DND-41 (cell line): ENCODE measurements at regions not wholly inside any gene's neighbourhood (a gene's known extent, or its start where the extent isn't known, plus 50 kb on each side); places are given as distances from the start of the nearest gene placed in this dataset.

Experiments
- ATAC-seq: fragments of 200-7000 bp; cut with Tn5 transposase; 3 replicates; pipeline ENCODE4 v1.9.1; 2021; ENCODE audit warnings: low read depth; ENCODE audit not compliant: insufficient read depth
- DNase-seq: peaks from one replicate; pipeline ENCODE4 v3.0.0-alpha.2; 2020
- H2AFZ ChIP-seq: 2 replicates; pipeline ENCODE4 v1.6.0; 2012; ENCODE audit warnings: low read depth, low read length
- H3K27ac ChIP-seq: 2 replicates; pipeline ENCODE4 v1.5.1; 2012; ENCODE audit warnings: low read length, inconsistent platforms
- H3K27me3 ChIP-seq: fragments of 200-600 bp; sonication (generic); 2 replicates; pipeline ENCODE4 v1.6.0; 2012; ENCODE audit warnings: low read length, mild to moderate bottlenecking, inconsistent platforms; ENCODE audit not compliant: insufficient read depth, poor library complexity
- H3K36me3 ChIP-seq: 2 replicates; pipeline ENCODE4 v1.5.1; 2012; ENCODE audit warnings: low read length, inconsistent platforms; ENCODE audit not compliant: insufficient read depth
- H3K4me1 ChIP-seq: 2 replicates; pipeline ENCODE4 v1.5.1; 2012; ENCODE audit warnings: mild to moderate bottlenecking, low read length; ENCODE audit not compliant: insufficient read depth
- H3K4me2 ChIP-seq: 2 replicates; pipeline ENCODE4 v1.6.0; 2012; ENCODE audit warnings: mild to moderate bottlenecking, moderate library complexity, low read length, inconsistent platforms; ENCODE audit not compliant: insufficient read depth
- H3K4me3 ChIP-seq, 2 experiments: fragments of 200-600 bp in 1 of 2; shearing (Covaris generic) in 1 of 2; 2 replicates each; pipeline ENCODE4 v1.5.1; 2012 to 2016; ENCODE audit warnings: inconsistent platforms in 2 of 2, low read length in 2 of 2, mild to moderate bottlenecking in 2 of 2, low read depth in 1 of 2, moderate library complexity in 1 of 2
- H3K79me2 ChIP-seq: 2 replicates; pipeline ENCODE4 v1.6.0; 2012; ENCODE audit warnings: low read length, inconsistent platforms; ENCODE audit not compliant: insufficient read depth
- H3K9ac ChIP-seq: 2 replicates; pipeline ENCODE4 v1.6.0; 2012; ENCODE audit warnings: low read depth, mild to moderate bottlenecking, inconsistent platforms, low read length, moderate library complexity
- H3K9me3 ChIP-seq: 2 replicates; pipeline ENCODE4 v1.5.1; 2012; ENCODE audit warnings: low read length, moderate library complexity, mild to moderate bottlenecking, inconsistent platforms; ENCODE audit not compliant: insufficient read depth, severe bottlenecking
- H4K20me1 ChIP-seq: 2 replicates; pipeline ENCODE4 v1.6.0; 2012; ENCODE audit warnings: low read length; ENCODE audit not compliant: insufficient read depth
- CTCF ChIP-seq: IDR thresholded peaks from 2 replicates; pipeline ENCODE4 v1.5.1; 2012; ENCODE audit warnings: borderline replicate concordance, low read length, moderate library complexity, mild to moderate bottlenecking; ENCODE audit not compliant: poor library complexity, severe bottlenecking; ENCODE audit errors: extremely low read depth
- EZH2 ChIP-seq: IDR thresholded peaks from 3 replicates; pipeline ENCODE4 v1.6.1; 2012; ENCODE audit warnings: borderline replicate concordance, low read depth, mild to moderate bottlenecking, moderate library complexity, low read length, inconsistent platforms; ENCODE audit not compliant: severe bottlenecking

- Histone ChIP-seq H3K36me3 (no peaks in the 10 kb centered on the region), H3K4me2 (no peak overlapping the region), H2AFZ (no peak overlapping the region), H3K9me3 (no peaks in the 10 kb centered on the region), H3K4me3 (no peak overlapping the region), H3K27me3 (no peaks in the 10 kb centered on the region), H3K27ac (no peak overlapping the region), H3K79me2 (no peaks in the 10 kb centered on the region), H3K4me1 (no peaks in the 10 kb centered on the region), H4K20me1 (no peaks in the 10 kb centered on the region), H3K9ac (no peak overlapping the region)
- no peak for TF ChIP-seq CTCF
- no peak for TF ChIP-seq EZH2
- ATAC-seq, result no peak
- DNase-seq, result no peak
Observed at GRCh38 chr3:165619069-165619468, 218.2 kb downstream of the BCHE start.

GRCh38 chr3:165617134-165617533, 220.1 kb downstream of the BCHE start:
- Histone ChIP-seq H3K9ac (no peak overlapping the region), H3K4me2 (no peak overlapping the region), H3K27me3 (no peaks in the 10 kb centered on the region), H3K79me2 (no peaks in the 10 kb centered on the region), H4K20me1 (no peaks in the 10 kb centered on the region), H3K36me3 (no peaks in the 10 kb centered on the region), H3K27ac (no peak overlapping the region), H3K4me3 (no peak overlapping the region), H2AFZ (no peak overlapping the region), H3K4me1 (no peaks in the 10 kb centered on the region), H3K9me3 (no peaks in the 10 kb centered on the region)
- TF ChIP-seq CTCF (no peak), EZH2 (no peak)
- no peak for DNase-seq
- no peak for ATAC-seq

DNA sequence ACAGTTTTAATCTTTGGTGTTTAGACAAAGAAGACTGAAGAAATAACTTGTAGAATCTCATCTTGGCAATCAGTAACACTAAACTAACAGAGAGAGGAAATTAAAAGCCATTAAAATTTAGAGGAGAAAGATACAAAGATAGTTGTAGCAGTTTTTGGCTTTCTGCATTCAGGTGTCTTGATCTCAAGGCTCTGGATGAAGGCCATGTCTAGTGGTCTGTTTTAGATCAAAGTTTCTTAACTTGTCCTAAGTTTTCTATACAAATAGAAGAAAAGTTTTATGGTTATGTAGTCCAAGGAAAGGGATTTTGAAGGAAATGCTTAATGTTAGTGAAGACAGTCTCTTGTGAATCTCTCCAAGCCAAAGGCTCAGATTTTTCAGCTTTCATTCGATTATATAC, 222.9 kb downstream of the BCHE start:
- no peaks in the 10 kb centered on the region for H3K79me2 ChIP-seq
- TF ChIP-seq EZH2, result no peak
- TF ChIP-seq CTCF, result no peak
- no peak for DNase-seq

DNA sequence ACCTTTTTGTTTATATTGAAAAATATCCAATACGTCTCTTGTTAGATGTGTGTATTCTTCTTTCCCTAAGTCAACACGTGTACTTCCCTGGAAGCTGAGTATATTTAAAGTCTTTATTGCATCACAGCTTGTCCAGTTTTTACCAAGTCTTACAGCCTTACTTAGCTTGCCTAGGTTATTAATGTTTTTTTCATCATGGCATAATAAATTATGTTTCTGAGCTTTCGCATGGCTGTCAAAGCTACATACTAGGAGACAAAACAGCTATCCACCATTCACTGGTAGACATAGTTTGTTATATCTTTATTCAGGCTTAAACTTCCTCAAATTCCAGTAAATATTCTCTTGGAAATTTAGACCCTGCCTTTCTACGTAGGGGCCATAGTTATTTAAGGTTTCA, 224.2 kb downstream of the BCHE start:
- no peak overlapping the region for H3K4me2 ChIP-seq
- DNase-seq (no peak), ATAC-seq (no peak)
- H3K27me3 ChIP-seq, result no peaks in the 10 kb centered on the region
- no peak overlapping the region for H2AFZ ChIP-seq
- no peaks in the 10 kb centered on the region for H3K36me3 ChIP-seq
- H3K4me3 ChIP-seq, result no peak overlapping the region
- no peak overlapping the region for H3K9ac ChIP-seq
- H4K20me1 ChIP-seq, result no peaks in the 10 kb centered on the region
- TF ChIP-seq EZH2 (no peak), CTCF (no peak)
- H3K27ac ChIP-seq, result no peak overlapping the region
- no peaks in the 10 kb centered on the region for H3K9me3 ChIP-seq
- H3K4me1 ChIP-seq, result no peaks in the 10 kb centered on the region
- no peaks in the 10 kb centered on the region for H3K79me2 ChIP-seq

More for the DNA sequence above, 222.9 kb downstream of the BCHE start:
- Histone ChIP-seq H3K36me3 (no peaks in the 10 kb centered on the region), H4K20me1 (no peaks in the 10 kb centered on the region), H3K4me2 (no peak overlapping the region), H3K4me1 (no peaks in the 10 kb centered on the region), H3K9me3 (no peaks in the 10 kb centered on the region), H3K9ac (no peak overlapping the region), H2AFZ (no peak overlapping the region), H3K4me3 (no peak overlapping the region), H3K27ac (no peak overlapping the region), H3K27me3 (no peaks in the 10 kb centered on the region)
- no peak for ATAC-seq
